GM18517 (cell line): ENCODE measurements at regions not wholly inside any gene's neighbourhood (a gene's known extent, or its start where the extent isn't known, plus 50 kb on each side); places are given as distances from the start of the nearest gene placed in this dataset.

Experiments
- ATAC-seq: cut with Tn5 transposase; IDR thresholded peaks from one replicate; pipeline ENCODE4 v1.9.1; 2021; ENCODE audit warnings: mild to moderate bottlenecking, moderate library complexity; ENCODE audit not compliant: unreplicated experiment

- no peak for ATAC-seq
These were observed 92.6 kb upstream of the LGALSL start for GRCh38 chr2:64361151-64361938.

GRCh38 chr2:64362562-64363026 lies 91.4 kb upstream of the LGALSL start:
- no peak for ATAC-seq

GRCh38 chr2:64363140-64363539 lies 90.8 kb upstream of the LGALSL start:
- no peak for ATAC-seq

GRCh38 chr2:64363848-64364247 lies 90.1 kb upstream of the LGALSL start:
- ATAC-seq = no peak

- ATAC-seq = no peak
These were observed 86.3 kb upstream of the LGALSL start for GRCh38 chr2:64367444-64368232.

GRCh38 chr2:64369706-64370105 lies 84.3 kb upstream of the LGALSL start:
- no peak for ATAC-seq

GRCh38 chr2:64371727-64372126 lies 82.2 kb upstream of the LGALSL start:
- no peak for ATAC-seq

- no peak for ATAC-seq
These were observed 79.3 kb upstream of the LGALSL start for GRCh38 chr2:64374686-64375085.

GRCh38 chr2:64376926-64377325 lies 77.0 kb upstream of the LGALSL start:
- no peak for ATAC-seq

- ATAC-seq = no peak
These were observed 74.8 kb upstream of the LGALSL start for GRCh38 chr2:64379186-64379585.

GRCh38 chr2:64380853-64381527 lies 73.0 kb upstream of the LGALSL start:
- ATAC-seq = no peak

- ATAC-seq = no peak
These were observed 70.9 kb upstream of the LGALSL start for GRCh38 chr2:64383016-64383591.

GRCh38 chr2:64383881-64384280 lies 70.1 kb upstream of the LGALSL start:
- no peak for ATAC-seq

- ATAC-seq = no peak
These were observed 67.3 kb upstream of the LGALSL start for GRCh38 chr2:64386676-64387075.

- no peak for ATAC-seq
These were observed 63.4 kb upstream of the LGALSL start for GRCh38 chr2:64390586-64390985.

GRCh38 chr2:64391424-64391823 lies 62.5 kb upstream of the LGALSL start:
- ATAC-seq = no peak

GRCh38 chr2:64391940-64392339 lies 62.0 kb upstream of the LGALSL start:
- no peak for ATAC-seq

- no peak for ATAC-seq
These were observed 61.4 kb upstream of the LGALSL start for GRCh38 chr2:64392529-64392928.

GRCh38 chr2:64393383-64394010 lies 60.5 kb upstream of the LGALSL start:
- ATAC-seq = no peak

- no peak for ATAC-seq
These were observed 59.8 kb upstream of the LGALSL start for GRCh38 chr2:64394153-64394552.

GRCh38 chr2:64396001-64396400 lies 58.0 kb upstream of the LGALSL start:
- ATAC-seq = no peak
